Ovary (tissue), 7 donors: ENCODE measurements at regions not wholly inside any gene's neighbourhood (a gene's known extent, or its start where the extent isn't known, plus 50 kb on each side); places are given as distances from the start of the nearest gene placed in this dataset.

Source experiments
- DNase-seq, 5 donors: peaks; one replicate each; pipeline ENCODE4 v3.0.0-alpha.2; 2019 to 2020
- H3K27ac ChIP-seq, 2 donors: fragments of 200-600 bp; one replicate each; pipeline versions ENCODE4 v1.5.1 to v1.8.0; 2019 to 2022
- H3K27me3 ChIP-seq: fragments of 200-600 bp; one replicate; pipeline ENCODE4 v1.8.0; 2022
- H3K36me3 ChIP-seq: fragments of 200-600 bp; sonication (generic); one replicate; pipeline ENCODE4 v1.5.1; 2019
- H3K4me1 ChIP-seq: one replicate; pipeline ENCODE4 v1.8.1; 2013; ENCODE audit warnings: mild to moderate bottlenecking, moderate library complexity; ENCODE audit not compliant: insufficient read depth
- H3K4me3 ChIP-seq: fragments of 200-600 bp; sonication (generic); one replicate; pipeline ENCODE4 v1.5.1; 2017
- H3K9me3 ChIP-seq, 2 donors: fragments of 200-600 bp in 1 of 2; sonication (generic) in 1 of 2; one replicate each; pipeline versions ENCODE4 v1.5.1 to v1.8.1; 2013 to 2019; ENCODE audit warnings: mild to moderate bottlenecking in 1 of 2, moderate library complexity in 1 of 2
- EP300 ChIP-seq: sonication (generic); formaldehyde crosslinking; IDR thresholded peaks from one replicate; pipeline ENCODE4 v1.6.1; 2017; ENCODE audit warnings: antibody characterized with exemption
- POLR2A ChIP-seq: fragments of 450-650 bp; IDR thresholded peaks from one replicate; pipeline ENCODE4 v1.6.1; 2017; ENCODE audit warnings: antibody characterized with exemption, mild to moderate bottlenecking, moderate library complexity
- WGBS, 3 donors: extraction: QIAGEN DNeasy Blood & Tissue Kit in 1 of 3; methylation state at CpG; one replicate each; pipeline versions ENCODE4 v1.1.5 to v1.1.7; 2013 to 2017; 5-methylcytosine and 5-hydroxymethylcytosine counted together
- intact Hi-C, 4 donors: fragments of 100-400 bp; cut with DNase I; formaldehyde crosslinking; loops; one replicate each; pipeline versions ENCODE4 v1.11.0 to v1.15.1; 2022 to 2023
- TF ChIP-seq, protein P1 (sequence below), 3 donors: fragments of 450-650 bp in 2 of 3; fragments of 200-600 bp in 1 of 3; IDR thresholded peaks; one replicate each; pipeline versions ENCODE4 v1.5.1 to v1.8.0; 2016 to 2022; ENCODE audit warnings: antibody characterized with exemption in 3 of 3, mild to moderate bottlenecking in 1 of 3
- donor health status: DM: no; HTN: no; CAD: no; lungs with moderate emphysema.
- donor health status: DM: no; HTN: no; CAD: no.
- donor health status: Bipolar disorder and iron deficiency.
- donor health status: DM: no; HTN: no; CAD: no.
- donor health status: DM: yes; HTN: yes; CAD: no.

DNA sequence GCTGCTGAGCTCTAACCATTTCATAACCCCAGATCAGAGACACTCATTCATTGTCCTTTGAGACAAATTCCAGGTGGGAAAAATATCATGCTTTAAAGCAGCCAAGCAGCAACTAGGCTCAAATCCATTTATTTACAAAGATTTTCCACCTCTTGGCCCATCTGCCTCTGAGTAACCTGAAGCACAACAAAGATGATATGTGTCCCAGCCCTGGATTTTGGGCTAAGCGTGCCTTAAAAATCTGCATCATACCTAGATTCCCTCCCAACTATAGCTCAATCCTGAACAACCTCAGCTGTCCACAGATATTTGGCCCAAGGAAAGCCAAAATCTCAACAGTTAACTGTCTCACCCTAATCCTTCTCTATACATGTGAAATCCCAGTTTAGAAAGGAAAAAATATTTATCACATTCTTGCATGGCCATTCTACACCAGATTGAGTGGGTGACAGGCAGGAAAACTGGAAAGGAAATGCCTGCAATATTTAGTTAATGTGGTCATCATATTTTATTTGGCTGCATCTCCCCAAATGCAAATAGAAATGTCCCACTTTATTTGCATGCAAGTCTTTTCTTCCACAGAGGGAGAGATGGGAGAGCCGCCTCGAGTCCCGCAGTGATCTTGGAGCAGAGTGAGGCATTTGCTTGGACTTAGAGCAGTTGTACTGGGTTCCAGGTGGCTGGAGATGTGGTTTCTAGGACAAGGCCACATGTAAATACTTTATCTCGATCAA lies 146.4 kb upstream of the EOLA2 start:
- no peak for DNase-seq
- H3K27ac ChIP-seq = no peak overlapping the region
- intact Hi-C loops = no loop called here
- 56 to 61% (median 59%) methylated on average over 5 of the region's 5 CpGs for WGBS, 3 donors
- no peaks in the 10 kb centered on the region for H3K36me3 ChIP-seq
- no peaks in the 10 kb centered on the region for H3K27me3 ChIP-seq
- H3K4me1 ChIP-seq = no peaks in the 10 kb centered on the region
- no peaks in the 10 kb centered on the region for H3K9me3 ChIP-seq
- no peak overlapping the region for H3K4me3 ChIP-seq
- no peak for TF ChIP-seq EP300
- TF ChIP-seq, protein P1, sequence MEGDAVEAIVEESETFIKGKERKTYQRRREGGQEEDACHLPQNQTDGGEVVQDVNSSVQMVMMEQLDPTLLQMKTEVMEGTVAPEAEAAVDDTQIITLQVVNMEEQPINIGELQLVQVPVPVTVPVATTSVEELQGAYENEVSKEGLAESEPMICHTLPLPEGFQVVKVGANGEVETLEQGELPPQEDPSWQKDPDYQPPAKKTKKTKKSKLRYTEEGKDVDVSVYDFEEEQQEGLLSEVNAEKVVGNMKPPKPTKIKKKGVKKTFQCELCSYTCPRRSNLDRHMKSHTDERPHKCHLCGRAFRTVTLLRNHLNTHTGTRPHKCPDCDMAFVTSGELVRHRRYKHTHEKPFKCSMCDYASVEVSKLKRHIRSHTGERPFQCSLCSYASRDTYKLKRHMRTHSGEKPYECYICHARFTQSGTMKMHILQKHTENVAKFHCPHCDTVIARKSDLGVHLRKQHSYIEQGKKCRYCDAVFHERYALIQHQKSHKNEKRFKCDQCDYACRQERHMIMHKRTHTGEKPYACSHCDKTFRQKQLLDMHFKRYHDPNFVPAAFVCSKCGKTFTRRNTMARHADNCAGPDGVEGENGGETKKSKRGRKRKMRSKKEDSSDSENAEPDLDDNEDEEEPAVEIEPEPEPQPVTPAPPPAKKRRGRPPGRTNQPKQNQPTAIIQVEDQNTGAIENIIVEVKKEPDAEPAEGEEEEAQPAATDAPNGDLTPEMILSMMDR (IDR thresholded peaks at IDR 0.05) = no peak
- no peak for TF ChIP-seq POLR2A

DNA sequence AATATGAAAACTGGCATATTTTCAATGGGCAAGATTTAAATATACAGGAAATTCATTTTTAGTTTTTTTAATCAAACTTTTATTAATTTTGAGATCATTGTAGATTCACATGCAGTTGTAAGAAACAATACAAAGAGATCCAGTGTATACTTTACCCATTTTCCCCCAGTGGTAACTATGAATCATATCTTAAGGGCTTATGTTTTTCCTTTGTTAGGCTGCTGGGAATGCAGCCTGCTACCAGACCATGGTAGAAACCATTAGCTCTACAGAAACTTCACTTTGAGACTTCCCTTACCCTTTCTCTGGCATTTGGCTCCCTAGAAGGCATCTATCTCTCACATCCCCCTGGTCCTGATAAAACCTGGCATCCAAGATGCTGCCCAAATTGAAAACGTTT lies 147.6 kb upstream of the EOLA2 start:
- no peak for DNase-seq
- Histone ChIP-seq H3K9me3 (no peaks in the 10 kb centered on the region), H3K4me1 (no peaks in the 10 kb centered on the region), H3K36me3 (no peaks in the 10 kb centered on the region), H3K4me3 (no peak overlapping the region), H3K27me3 (no peaks in the 10 kb centered on the region), H3K27ac (no peak overlapping the region)
- TF ChIP-seq, protein P1 (IDR thresholded peaks at IDR 0.05) = no peak
- TF ChIP-seq POLR2A (no peak), EP300 (no peak)
- WGBS, 3 donors = 7 to 22% (median 11%) methylated on average over 1 of the region's 1 CpG
- intact Hi-C loops = no loop called here

DNA sequence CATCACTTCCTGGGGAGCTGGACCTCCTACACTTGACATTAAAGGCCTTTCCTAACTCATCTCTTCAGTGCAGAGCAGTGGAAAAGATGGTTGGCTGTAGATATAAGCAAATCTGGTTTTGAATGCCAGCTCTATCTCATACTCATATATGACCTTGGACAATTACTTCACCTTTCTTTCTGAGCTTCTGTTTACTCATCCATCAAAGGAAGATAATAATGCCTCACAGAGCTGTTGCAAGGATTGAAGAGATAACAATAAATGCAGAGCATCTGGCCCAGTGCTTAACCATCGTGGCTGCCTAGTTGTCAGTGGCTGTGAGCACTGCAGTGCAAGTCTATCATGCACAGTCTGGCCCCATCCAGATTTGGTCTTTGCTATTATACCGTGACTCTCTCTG lies 148.1 kb upstream of the EOLA2 start:
- no peaks in the 10 kb centered on the region for H3K27me3 ChIP-seq
- no peak for TF ChIP-seq POLR2A
- TF ChIP-seq EP300 = no peak
- TF ChIP-seq, protein P1 (IDR thresholded peaks at IDR 0.05) = no peak
- H3K27ac ChIP-seq = no peak overlapping the region
- intact Hi-C loops = no loop called here
- H3K4me3 ChIP-seq = no peak overlapping the region
- no peaks in the 10 kb centered on the region for H3K4me1 ChIP-seq
- 58 to 71% (median 59%) methylated on average over 2 of the region's 2 CpGs for WGBS, 3 donors
- H3K9me3 ChIP-seq = no peaks in the 10 kb centered on the region
- no peaks in the 10 kb centered on the region for H3K36me3 ChIP-seq
- no peak for DNase-seq

DNA sequence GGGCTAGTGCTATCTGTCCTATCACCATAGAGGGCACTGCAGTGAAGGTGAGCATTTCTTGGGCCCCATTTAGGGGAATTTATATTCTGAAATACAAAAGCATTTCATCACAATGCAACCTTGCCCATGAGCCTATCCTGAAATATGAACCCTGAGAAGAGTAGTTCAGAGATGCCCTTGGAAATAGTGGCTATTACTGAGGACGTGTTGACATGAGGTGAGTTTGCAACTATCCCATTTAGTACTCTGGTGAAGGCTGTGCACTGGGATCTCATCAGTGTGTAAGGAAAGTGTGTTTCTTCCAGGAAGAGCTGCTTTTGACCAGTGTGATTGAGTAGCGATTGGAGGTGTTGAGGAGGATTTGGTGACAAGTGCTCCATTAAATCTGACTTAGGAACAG lies 149.3 kb upstream of the EOLA2 start:
- TF ChIP-seq, protein P1 (IDR thresholded peaks at IDR 0.05) = no peak
- TF ChIP-seq EP300 (no peak), POLR2A (no peak)
- no peak overlapping the region for H3K4me3 ChIP-seq
- H3K36me3 ChIP-seq = no peaks in the 10 kb centered on the region
- no peaks in the 10 kb centered on the region for H3K27me3 ChIP-seq
- H3K27ac ChIP-seq = no peak overlapping the region
- no peaks in the 10 kb centered on the region for H3K4me1 ChIP-seq
- no peaks in the 10 kb centered on the region for H3K9me3 ChIP-seq
- 70 to 82% (median 71%) methylated on average over 2 of the region's 2 CpGs for WGBS, 3 donors
- intact Hi-C loops = no loop called here
- DNase-seq = no peak
